ENCODE measurements at regions not wholly inside any gene's neighbourhood (a gene's known extent, or its start where the extent isn't known, plus 50 kb on each side); places are given as distances from the start of the nearest gene placed in this dataset.

GRCh38 chrX:23235051-23235450 lies 99.6 kb upstream of the PTCHD1 start:
- TF ChIP-seq POLR2A (IDR thresholded peaks at IDR 0.05) (no peak), CTCF (IDR thresholded peaks at IDR 0.05) (no peak)
- no peaks in the 10 kb centered on the region for H3K36me3 ChIP-seq
- WGBS, 2 donors = 81 to 85% methylated on average over 5 of the region's 5 CpGs
- no peaks in the 10 kb centered on the region for H3K9me3 ChIP-seq
- no peaks in the 10 kb centered on the region for H3K4me1 ChIP-seq
- no peak for DNase-seq
- intact Hi-C loops (cut with DNase I) = no loop called here
- no peak overlapping the region for H3K27ac ChIP-seq
- no peak overlapping the region for H3K4me3 ChIP-seq (replicated peaks in 1 of 3)
- H3K27me3 ChIP-seq = no peaks in the 10 kb centered on the region

GRCh38 chrX:23246001-23246400 lies 88.6 kb upstream of the PTCHD1 start:
- no peak overlapping the region for H3K27ac ChIP-seq
- 74 to 79% methylated on average over 2 of the region's 2 CpGs for WGBS, 2 donors
- intact Hi-C loops (cut with DNase I) = no loop called here

GRCh38 chrX:23248187-23248586 lies 86.5 kb upstream of the PTCHD1 start:
- 87 to 91% methylated on average over 7 of the region's 7 CpGs for WGBS, 2 donors
- H3K27ac ChIP-seq = no peak overlapping the region
- intact Hi-C loops (cut with DNase I) = no loop called here
- no peak for TF ChIP-seq POLR2A (IDR thresholded peaks at IDR 0.05)
- no peak for TF ChIP-seq CTCF (IDR thresholded peaks at IDR 0.05)
- H3K36me3 ChIP-seq = no peaks in the 10 kb centered on the region
- H3K4me1 ChIP-seq = no peaks in the 10 kb centered on the region
- no peaks in the 10 kb centered on the region for H3K9me3 ChIP-seq
- H3K4me3 ChIP-seq (replicated peaks in 1 of 3) = no peak overlapping the region
- no peak for DNase-seq
- no peaks in the 10 kb centered on the region for H3K27me3 ChIP-seq

More at GRCh38 chrX:23246001-23246400, 88.6 kb upstream of the PTCHD1 start:
- Histone ChIP-seq H3K4me3 (replicated peaks in 1 of 3) (no peak overlapping the region), H3K9me3 (no peaks in the 10 kb centered on the region), H3K4me1 (no peaks in the 10 kb centered on the region), H3K27me3 (no peaks in the 10 kb centered on the region), H3K36me3 (no peaks in the 10 kb centered on the region)
- DNase-seq = no peak
- TF ChIP-seq CTCF (IDR thresholded peaks at IDR 0.05) (no peak), POLR2A (IDR thresholded peaks at IDR 0.05) (no peak)

GRCh38 chrX:23251043-23251442 lies 83.6 kb upstream of the PTCHD1 start:
- TF ChIP-seq POLR2A (IDR thresholded peaks at IDR 0.05) (no peak), CTCF (IDR thresholded peaks at IDR 0.05) (no peak)
- Histone ChIP-seq H3K27me3 (no peaks in the 10 kb centered on the region), H3K4me3 (replicated peaks in 1 of 3) (no peak overlapping the region), H3K4me1 (no peaks in the 10 kb centered on the region), H3K9me3 (no peaks in the 10 kb centered on the region), H3K36me3 (no peaks in the 10 kb centered on the region), H3K27ac (no peak overlapping the region)
- 54 to 88% methylated on average over 1 of the region's 1 CpG for WGBS, 2 donors
- intact Hi-C loops (cut with DNase I) = no loop called here
- no peak for DNase-seq

GRCh38 chrX:23263892-23264291 lies 70.8 kb upstream of the PTCHD1 start:
- no peak overlapping the region for H3K27ac ChIP-seq
- TF ChIP-seq POLR2A (IDR thresholded peaks at IDR 0.05) (no peak), CTCF (IDR thresholded peaks at IDR 0.05) (no peak)
- no peaks in the 10 kb centered on the region for H3K27me3 ChIP-seq
- WGBS, 2 donors = 20 to 40% methylated on average over 3 of the region's 3 CpGs
- H3K4me1 ChIP-seq = no peaks in the 10 kb centered on the region
- intact Hi-C loops (cut with DNase I) = no loop called here
- no peak for DNase-seq
- H3K9me3 ChIP-seq = no peaks in the 10 kb centered on the region
- no peaks in the 10 kb centered on the region for H3K36me3 ChIP-seq
- no peak overlapping the region for H3K4me3 ChIP-seq (replicated peaks in 1 of 3)

Measured in thyroid gland (tissue), 4 donors.